Thyroid gland (tissue), 4 donors: ENCODE measurements at regions not wholly inside any gene's neighbourhood (a gene's known extent, or its start where the extent isn't known, plus 50 kb on each side); places are given as distances from the start of the nearest gene placed in this dataset.

ENCODE experiments used
- POLR2A ChIP-seq, 2 donors: fragments of 450-650 bp; IDR thresholded peaks; one replicate each; pipeline ENCODE4 v1.6.1; 2017; ENCODE audit warnings: antibody characterized with exemption in 2 of 2, mild to moderate bottlenecking in 2 of 2, moderate library complexity in 1 of 2
- TF ChIP-seq, protein P1 (sequence below), 6 experiments: fragments of 200-600 bp in 3 of 6; fragments of 450-650 bp in 3 of 6; sonication (generic) in 3 of 6; IDR thresholded peaks; one replicate each; pipeline ENCODE4 v1.5.1; 2016 to 2019; ENCODE audit warnings: antibody characterized with exemption in 6 of 6, mild to moderate bottlenecking in 2 of 6, inconsistent platforms in 1 of 6, moderate library complexity in 1 of 6

DNA sequence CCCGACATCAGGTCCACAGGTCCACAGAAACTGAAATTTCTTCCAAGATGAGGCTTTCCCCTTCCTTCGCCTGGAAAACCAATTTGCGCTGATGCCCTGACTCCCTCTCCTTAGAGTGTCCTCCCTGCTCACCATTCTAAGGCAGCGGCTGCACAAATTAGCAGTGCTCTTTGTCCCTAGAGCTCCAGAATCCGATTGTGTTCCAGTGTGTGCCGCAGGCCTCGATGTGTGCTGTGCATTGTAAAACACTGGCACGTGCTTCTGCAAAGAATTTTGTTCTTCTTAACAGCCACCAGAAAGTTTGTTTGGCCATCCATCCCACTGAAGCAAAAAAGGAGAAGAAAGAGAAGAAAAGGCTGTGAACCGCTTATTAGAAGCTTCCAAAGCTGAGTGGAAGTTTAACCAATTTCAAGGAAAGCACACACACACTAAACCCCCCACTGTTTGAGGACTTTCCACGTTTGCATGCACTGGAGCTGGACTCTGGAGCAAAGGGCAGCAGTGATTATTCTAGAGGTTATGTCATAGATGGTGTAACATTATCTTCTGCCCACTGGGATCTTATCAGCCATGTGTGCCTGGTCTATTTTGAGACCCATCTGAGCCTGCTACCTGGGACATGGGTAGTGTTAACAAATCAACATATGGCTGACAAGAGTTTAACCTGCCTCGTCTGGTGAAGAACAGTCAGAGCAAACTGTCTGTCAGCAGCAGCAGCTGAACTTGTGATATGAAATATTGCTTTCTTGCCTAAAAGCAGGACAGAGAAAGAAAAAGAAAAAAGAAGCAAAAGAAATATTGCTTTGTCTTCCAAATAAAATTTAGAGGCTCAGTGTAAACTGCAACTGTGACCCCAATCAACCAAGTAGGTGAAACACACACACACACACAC lies 64.9 kb upstream of the RREB1 start:
- TF ChIP-seq, protein P1, sequence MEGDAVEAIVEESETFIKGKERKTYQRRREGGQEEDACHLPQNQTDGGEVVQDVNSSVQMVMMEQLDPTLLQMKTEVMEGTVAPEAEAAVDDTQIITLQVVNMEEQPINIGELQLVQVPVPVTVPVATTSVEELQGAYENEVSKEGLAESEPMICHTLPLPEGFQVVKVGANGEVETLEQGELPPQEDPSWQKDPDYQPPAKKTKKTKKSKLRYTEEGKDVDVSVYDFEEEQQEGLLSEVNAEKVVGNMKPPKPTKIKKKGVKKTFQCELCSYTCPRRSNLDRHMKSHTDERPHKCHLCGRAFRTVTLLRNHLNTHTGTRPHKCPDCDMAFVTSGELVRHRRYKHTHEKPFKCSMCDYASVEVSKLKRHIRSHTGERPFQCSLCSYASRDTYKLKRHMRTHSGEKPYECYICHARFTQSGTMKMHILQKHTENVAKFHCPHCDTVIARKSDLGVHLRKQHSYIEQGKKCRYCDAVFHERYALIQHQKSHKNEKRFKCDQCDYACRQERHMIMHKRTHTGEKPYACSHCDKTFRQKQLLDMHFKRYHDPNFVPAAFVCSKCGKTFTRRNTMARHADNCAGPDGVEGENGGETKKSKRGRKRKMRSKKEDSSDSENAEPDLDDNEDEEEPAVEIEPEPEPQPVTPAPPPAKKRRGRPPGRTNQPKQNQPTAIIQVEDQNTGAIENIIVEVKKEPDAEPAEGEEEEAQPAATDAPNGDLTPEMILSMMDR (IDR thresholded peaks at IDR 0.05), result no peak
- no peak for TF ChIP-seq POLR2A (IDR thresholded peaks at IDR 0.05)
